ENCODE measurements at regions not wholly inside any gene's neighbourhood (a gene's known extent, or its start where the extent isn't known, plus 50 kb on each side); places are given as distances from the start of the nearest gene placed in this dataset.

GRCh38 chr14:34024768-34025144 is 73.9 kb upstream of the EGLN3 start:
- DNase-seq (ENCODE audit: low read depth in 3 of 3, low spot score in 1 of 3): no peak

GRCh38 chr14:34023824-34024767 is 73.2 kb upstream of the EGLN3 start:
- no peak for DNase-seq (ENCODE audit: low read depth in 3 of 3, low spot score in 1 of 3)

GRCh38 chr14:34021096-34021495 is 70.2 kb upstream of the EGLN3 start:
- no peak for DNase-seq (ENCODE audit: low read depth in 3 of 3, low spot score in 1 of 3)

- no peak for DNase-seq (ENCODE audit: low read depth in 3 of 3, low spot score in 1 of 3)
Measured at GRCh38 chr14:34020014-34020413, 69.1 kb upstream of the EGLN3 start.

- DNase-seq (ENCODE audit: low read depth in 3 of 3, low spot score in 1 of 3): no peak
Measured at GRCh38 chr14:34018564-34019244, 67.8 kb upstream of the EGLN3 start.

GRCh38 chr14:34018125-34018524 is 67.3 kb upstream of the EGLN3 start:
- DNase-seq (ENCODE audit: low read depth in 3 of 3, low spot score in 1 of 3): no peak

- DNase-seq (ENCODE audit: low read depth in 3 of 3, low spot score in 1 of 3): no peak
Measured at GRCh38 chr14:34015383-34015782, 64.5 kb upstream of the EGLN3 start.

GRCh38 chr14:34014936-34015335 is 64.1 kb upstream of the EGLN3 start:
- no peak for DNase-seq (ENCODE audit: low read depth in 3 of 3, low spot score in 1 of 3)

- no peak for DNase-seq (ENCODE audit: low read depth in 3 of 3, low spot score in 1 of 3)
Measured at GRCh38 chr14:34013721-34014060, 62.8 kb upstream of the EGLN3 start.

GRCh38 chr14:34012978-34013720 is 62.3 kb upstream of the EGLN3 start:
- DNase-seq (ENCODE audit: low read depth in 3 of 3, low spot score in 1 of 3): no peak

GRCh38 chr14:34012369-34012768 is 61.5 kb upstream of the EGLN3 start:
- no peak for DNase-seq (ENCODE audit: low read depth in 3 of 3, low spot score in 1 of 3)

GRCh38 chr14:34009956-34010355 is 59.1 kb upstream of the EGLN3 start:
- no peak for DNase-seq (ENCODE audit: low read depth in 3 of 3, low spot score in 1 of 3)

GRCh38 chr14:34007902-34008301 is 57.0 kb upstream of the EGLN3 start:
- no peak for DNase-seq (ENCODE audit: low read depth in 3 of 3, low spot score in 1 of 3)

GRCh38 chr14:34005901-34006300 is 55.0 kb upstream of the EGLN3 start:
- no peak for DNase-seq (ENCODE audit: low read depth in 3 of 3, low spot score in 1 of 3)

GRCh38 chr14:34004881-34005280 is 54.0 kb upstream of the EGLN3 start:
- no peak for DNase-seq (ENCODE audit: low read depth in 3 of 3, low spot score in 1 of 3)

- DNase-seq (ENCODE audit: low read depth in 3 of 3, low spot score in 1 of 3): no peak
Measured at GRCh38 chr14:34003691-34004090, 52.8 kb upstream of the EGLN3 start.

GRCh38 chr14:34003082-34003668 is 52.3 kb upstream of the EGLN3 start:
- no peak for DNase-seq (ENCODE audit: low read depth in 3 of 3, low spot score in 1 of 3)
